ENCODE measurements at regions not wholly inside any gene's neighbourhood (a gene's known extent, or its start where the extent isn't known, plus 50 kb on each side); places are given as distances from the start of the nearest gene placed in this dataset.
"Not testable (repeated sequence)": the region's sequence is repeated elsewhere in the genome, so short reads cannot be mapped to it uniquely, and the experiment has no call there.

- no peak for DNase-seq (ENCODE audit: low read depth in 2 of 2)
Observed at GRCh38 chr10:81570878-81571794, 303.9 kb upstream of the NRG3 start.

GRCh38 chr10:81575036-81575435 lies 300.0 kb upstream of the NRG3 start:
- DNase-seq (ENCODE audit: low read depth in 2 of 2): no peak

GRCh38 chr10:81576336-81576735 lies 298.7 kb upstream of the NRG3 start:
- no peak for DNase-seq (ENCODE audit: low read depth in 2 of 2)

GRCh38 chr10:81594991-81595390 lies 280.0 kb upstream of the NRG3 start:
- no peak for DNase-seq (ENCODE audit: low read depth in 2 of 2)

GRCh38 chr10:81600185-81600584 lies 274.8 kb upstream of the NRG3 start:
- no peak for DNase-seq (ENCODE audit: low read depth in 2 of 2)

GRCh38 chr10:81603106-81603620 lies 271.8 kb upstream of the NRG3 start:
- no peak for DNase-seq (ENCODE audit: low read depth in 2 of 2)

GRCh38 chr10:81644485-81644884 lies 230.5 kb upstream of the NRG3 start:
- not testable (repeated sequence) for DNase-seq (ENCODE audit: low read depth in 2 of 2)

- no peak for DNase-seq (ENCODE audit: low read depth in 2 of 2)
Observed at GRCh38 chr10:81655986-81656385, 219.0 kb upstream of the NRG3 start.

GRCh38 chr10:81662837-81663236 lies 212.2 kb upstream of the NRG3 start:
- DNase-seq (ENCODE audit: low read depth in 2 of 2): no peak

GRCh38 chr10:81664800-81665199 lies 210.2 kb upstream of the NRG3 start:
- not testable (repeated sequence) for DNase-seq (ENCODE audit: low read depth in 2 of 2)

GRCh38 chr10:81674941-81675340 lies 200.1 kb upstream of the NRG3 start:
- no peak for DNase-seq (ENCODE audit: low read depth in 2 of 2)

GRCh38 chr10:81679291-81679690 lies 195.7 kb upstream of the NRG3 start:
- no peak for DNase-seq (ENCODE audit: low read depth in 2 of 2)

GRCh38 chr10:81680359-81680758 lies 194.6 kb upstream of the NRG3 start:
- no peak for DNase-seq (ENCODE audit: low read depth in 2 of 2)

GRCh38 chr10:81688459-81688858 lies 186.5 kb upstream of the NRG3 start:
- DNase-seq (ENCODE audit: low read depth in 2 of 2): no peak

GRCh38 chr10:81696609-81697388 lies 178.2 kb upstream of the NRG3 start:
- no peak for DNase-seq (ENCODE audit: low read depth in 2 of 2)

- DNase-seq (ENCODE audit: low read depth in 2 of 2): no peak
Observed at GRCh38 chr10:81704596-81704995, 170.4 kb upstream of the NRG3 start.

GRCh38 chr10:81708416-81708815 lies 166.6 kb upstream of the NRG3 start:
- DNase-seq (ENCODE audit: low read depth in 2 of 2): no peak

- no peak for DNase-seq (ENCODE audit: low read depth in 2 of 2)
Observed at GRCh38 chr10:81708929-81709328, 166.1 kb upstream of the NRG3 start.

GRCh38 chr10:81722399-81722798 lies 152.6 kb upstream of the NRG3 start:
- no peak for DNase-seq (ENCODE audit: low read depth in 2 of 2)

GRCh38 chr10:81724431-81724830 lies 150.6 kb upstream of the NRG3 start:
- DNase-seq (ENCODE audit: low read depth in 2 of 2): no peak

- DNase-seq (ENCODE audit: low read depth in 2 of 2): no peak
Observed at GRCh38 chr10:81725851-81726250, 149.1 kb upstream of the NRG3 start.

GRCh38 chr10:81728692-81729091 lies 146.3 kb upstream of the NRG3 start:
- DNase-seq (ENCODE audit: low read depth in 2 of 2): no peak

GRCh38 chr10:81730891-81731290 lies 144.1 kb upstream of the NRG3 start:
- DNase-seq (ENCODE audit: low read depth in 2 of 2): no peak

Data from stimulated activated CD8-positive, alpha-beta memory T cell treated with anti-CD3 and anti-CD28 coated beads, Interleukin-7, amount 100 ng/mL, for 1 hour (primary cell).